Neural cell (in vitro differentiated cells): ENCODE measurements at regions not wholly inside any gene's neighbourhood (a gene's known extent, or its start where the extent isn't known, plus 50 kb on each side); places are given as distances from the start of the nearest gene placed in this dataset.

ENCODE experiments used
- H2AFZ ChIP-seq: fragments of 200-600, 300-800 bp; sonication (generic), shearing (Covaris generic); 2 replicates; pipeline ENCODE4 v1.6.0; 2014; ENCODE audit warnings: low read depth, mild to moderate bottlenecking, antibody characterized with exemption, low read length, moderate library complexity
- H3F3A ChIP-seq: fragments of 200-600 bp; shearing (Covaris generic); 2 replicates; pipeline ENCODE4 v1.6.1; 2016; ENCODE audit warnings: mild to moderate bottlenecking, moderate library complexity, mixed read lengths, antibody characterized with exemption, low read length; ENCODE audit not compliant: insufficient read depth, poor library complexity, severe bottlenecking
- H3K27ac ChIP-seq: fragments of 200-600, 300-800 bp; sonication (generic), shearing (Covaris generic); 2 replicates; pipeline ENCODE4 v1.5.1; 2014; ENCODE audit warnings: mild to moderate bottlenecking, low read length, moderate library complexity
- H3K27me3 ChIP-seq: fragments of 300-800, 200-600 bp; sonication (generic), shearing (Covaris generic); 2 replicates; pipeline ENCODE4 v1.6.0; 2014; ENCODE audit warnings: mild to moderate bottlenecking, low read depth, low read length, moderate library complexity; ENCODE audit not compliant: insufficient read depth
- H3K36me3 ChIP-seq: fragments of 300-800, 200-600 bp; sonication (generic), shearing (Covaris generic); 2 replicates; pipeline ENCODE4 v1.5.1; 2014; ENCODE audit warnings: mild to moderate bottlenecking, antibody characterized with exemption, low read length, moderate library complexity; ENCODE audit not compliant: insufficient read depth
- H3K4me2 ChIP-seq: fragments of 300-800, 200-600 bp; sonication (generic), shearing (Covaris generic); 2 replicates; pipeline ENCODE4 v1.6.0; 2014; ENCODE audit warnings: mild to moderate bottlenecking, low read length
- H3K4me3 ChIP-seq: fragments of 300-800, 200-600 bp; sonication (generic), shearing (Covaris generic); 2 replicates; pipeline ENCODE4 v1.5.1; 2014; ENCODE audit warnings: mild to moderate bottlenecking, low read length, moderate library complexity
- H3K79me2 ChIP-seq: fragments of 200-600 bp; shearing (Covaris generic); replicated peaks from 2 replicates; pipeline ENCODE4 v1.6.0; 2014; ENCODE audit warnings: mild to moderate bottlenecking, low read length, moderate library complexity; ENCODE audit not compliant: insufficient read depth
- H3K9ac ChIP-seq: fragments of 300-800, 200-600 bp; sonication (generic), shearing (Covaris generic); 2 replicates; pipeline ENCODE4 v1.6.1; 2016; ENCODE audit warnings: mild to moderate bottlenecking, low read length, mixed read lengths
- H3K9me2 ChIP-seq: fragments of 200-600 bp; shearing (Covaris generic); 2 replicates; pipeline ENCODE4 v1.6.1; 2016; ENCODE audit warnings: mild to moderate bottlenecking, low read length, mixed read lengths; ENCODE audit not compliant: insufficient read depth
- H3K9me3 ChIP-seq: fragments of 200-600, 300-800 bp; sonication (generic), shearing (Covaris generic); 2 replicates; pipeline ENCODE4 v1.6.1; 2016; ENCODE audit warnings: mild to moderate bottlenecking, mixed run types, low read length, moderate library complexity, mixed read lengths
- H4K20me1 ChIP-seq: fragments of 200-600 bp; shearing (Covaris generic); 2 replicates; pipeline ENCODE4 v1.6.1; 2016; ENCODE audit warnings: mild to moderate bottlenecking, mixed run types; ENCODE audit not compliant: insufficient read depth
- CTCF ChIP-seq: fragments of 450-650 bp; IDR thresholded peaks from 2 replicates; pipeline ENCODE4 v1.5.1; 2014; ENCODE audit warnings: antibody characterized with exemption, mild to moderate bottlenecking, moderate library complexity; ENCODE audit not compliant: poor library complexity, severe bottlenecking
- EP300 ChIP-seq: fragments of 450-650 bp; conservative IDR thresholded peaks from 2 replicates; pipeline ENCODE4 v1.6.1; 2014; ENCODE audit warnings: antibody characterized with exemption, mild to moderate bottlenecking, moderate library complexity; ENCODE audit not compliant: poor library complexity, severe bottlenecking
- EZH2 ChIP-seq: fragments of 200-600, 300-800 bp; shearing (Covaris generic), sonication (generic); IDR thresholded peaks from 2 replicates; pipeline ENCODE4 v1.6.1; 2014; ENCODE audit warnings: antibody characterized with exemption, low read length, borderline replicate concordance, mild to moderate bottlenecking; ENCODE audit not compliant: insufficient read depth, poor library complexity, severe bottlenecking
- MXI1 ChIP-seq: fragments of 450-650 bp; conservative IDR thresholded peaks from 2 replicates; pipeline ENCODE4 v1.6.1; 2014; ENCODE audit warnings: antibody characterized with exemption, mild to moderate bottlenecking; ENCODE audit not compliant: poor library complexity, severe bottlenecking
- POLR2AphosphoS5 ChIP-seq: IDR thresholded peaks from 2 replicates; pipeline ENCODE4 v1.6.1; 2012
- RAD21 ChIP-seq: fragments of 450-650 bp; conservative IDR thresholded peaks from 2 replicates; pipeline ENCODE4 v1.6.1; 2014; ENCODE audit warnings: antibody characterized with exemption, mild to moderate bottlenecking, moderate library complexity
- REST ChIP-seq: IDR thresholded peaks from 2 replicates; pipeline ENCODE4 v1.6.1; 2012; ENCODE audit warnings: borderline replicate concordance
- SMC3 ChIP-seq: fragments of 450-650 bp; conservative IDR thresholded peaks from 2 replicates; pipeline ENCODE4 v1.6.1; 2014; ENCODE audit warnings: antibody characterized with exemption, mild to moderate bottlenecking, moderate library complexity; ENCODE audit not compliant: poor library complexity
- TAF1 ChIP-seq: IDR thresholded peaks from 2 replicates; pipeline ENCODE4 v1.6.1; 2012; ENCODE audit warnings: low read depth

DNA sequence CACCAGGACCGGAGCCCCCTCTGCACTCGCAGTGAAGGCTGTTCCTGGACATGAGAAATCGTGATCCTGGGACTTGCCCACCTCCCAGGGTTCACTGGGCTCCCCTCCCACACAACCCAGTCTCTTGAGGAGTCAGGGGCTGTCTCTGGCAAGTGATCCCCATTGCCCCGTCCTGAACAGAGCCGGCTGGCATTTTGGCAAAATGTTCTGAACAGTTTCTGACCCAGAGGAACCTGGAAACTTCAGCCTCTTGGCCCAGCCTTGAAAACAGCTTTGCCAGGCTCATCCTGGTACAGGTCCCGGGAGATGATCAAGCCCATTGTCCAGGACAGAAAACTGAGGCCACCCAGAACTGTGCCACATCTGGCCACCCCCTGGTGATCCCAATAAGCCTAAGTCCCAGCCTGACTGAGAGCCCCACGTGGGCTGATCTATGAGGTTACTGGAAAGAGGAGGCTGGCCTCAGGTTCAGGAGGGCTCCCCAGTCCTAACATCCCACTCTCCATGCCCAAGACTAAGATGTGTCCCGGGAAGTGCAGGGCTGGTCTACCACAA, 115.7 kb downstream of the OAT start:
- H3K9me3 ChIP-seq = no peaks in the 10 kb centered on the region
- no peak overlapping the region for H2AFZ ChIP-seq
- no peaks in the 10 kb centered on the region for H3K27me3 ChIP-seq
- H3K27ac ChIP-seq = no peak overlapping the region
- H3K9me2 ChIP-seq = no peaks in the 10 kb centered on the region
- H3K4me3 ChIP-seq = no peak overlapping the region
- no peak overlapping the region for H3K4me2 ChIP-seq
- H4K20me1 ChIP-seq = no peaks in the 10 kb centered on the region
- no peak for TF ChIP-seq REST
- TF ChIP-seq EZH2 = no peak
- TF ChIP-seq SMC3 = no peak
- no peak for TF ChIP-seq POLR2AphosphoS5
- TF ChIP-seq MXI1 = no peak
- TF ChIP-seq EP300 = no peak
- TF ChIP-seq TAF1 = no peak
- TF ChIP-seq CTCF = no peak
- TF ChIP-seq RAD21 = no peak
- H3K36me3 ChIP-seq = no peaks in the 10 kb centered on the region
- H3F3A ChIP-seq = no peaks in the 10 kb centered on the region
- no peaks in the 10 kb centered on the region for H3K79me2 ChIP-seq
- H3K9ac ChIP-seq = no peak overlapping the region

DNA sequence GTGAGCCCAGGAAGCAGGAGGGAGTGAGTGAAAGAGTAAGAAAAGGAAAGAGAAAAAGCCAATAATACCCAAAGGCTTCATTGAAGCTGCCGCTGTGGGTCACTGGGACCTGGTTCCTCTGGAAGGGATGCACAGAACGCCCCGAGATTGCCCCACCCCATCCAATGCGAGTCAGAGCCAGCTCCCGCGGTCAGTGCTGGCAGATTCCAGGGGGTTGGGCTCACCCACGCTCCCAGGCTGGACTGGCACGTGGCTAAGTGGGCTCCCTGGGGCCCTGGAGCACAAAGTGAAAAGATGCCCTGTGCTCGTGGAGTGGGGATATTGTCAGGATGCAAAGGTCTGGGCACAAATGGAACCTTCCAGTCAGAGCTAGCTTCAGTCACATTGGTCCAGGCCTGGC, 117.0 kb downstream of the OAT start:
- H3K27me3 ChIP-seq = no peaks in the 10 kb centered on the region
- H3K4me2 ChIP-seq = no peak overlapping the region
- H3F3A ChIP-seq = no peaks in the 10 kb centered on the region
- H3K9me2 ChIP-seq = no peaks in the 10 kb centered on the region
- no peak overlapping the region for H3K4me3 ChIP-seq
- H3K79me2 ChIP-seq = no peaks in the 10 kb centered on the region
- H2AFZ ChIP-seq = no peak overlapping the region
- no peaks in the 10 kb centered on the region for H3K9me3 ChIP-seq
- no peaks in the 10 kb centered on the region for H4K20me1 ChIP-seq
- H3K9ac ChIP-seq = no peak overlapping the region
- H3K27ac ChIP-seq = no peak overlapping the region
- TF ChIP-seq CTCF (no peak), RAD21 (no peak), POLR2AphosphoS5 (no peak), REST (no peak), EZH2 (no peak), MXI1 (no peak), TAF1 (no peak), SMC3 (no peak), EP300 (no peak)
- H3K36me3 ChIP-seq = no peaks in the 10 kb centered on the region
